T47D (cell line): ENCODE measurements at regions not wholly inside any gene's neighbourhood (a gene's known extent, or its start where the extent isn't known, plus 50 kb on each side); places are given as distances from the start of the nearest gene placed in this dataset.

ENCODE experiments used
- DNase-seq, 2 experiments: peaks; one replicate each; pipeline versions ENCODE4 v3.0.0 to v3.0.0-alpha.2; 2011 to 2012; ENCODE audit warnings: low read depth in 1 of 2, low spot score in 1 of 2
- JUND ChIP-seq: IDR thresholded peaks from 2 replicates; pipeline ENCODE4 v1.6.1; 2012; ENCODE audit warnings: low read depth
- in situ Hi-C: cut with HindIII; loops from 2 replicates; pipeline ENCODE4 v1.10.0; 2016; ENCODE audit warnings: low sequenced_read_pairs, low pct_unique_long_range_greater_than_20kb

- in situ Hi-C loops: no loop called here
- TF ChIP-seq JUND: no peak
- no peak for DNase-seq
Observed at GRCh38 chr11:131242476-131243000, 127.9 kb upstream of the NTM start.

DNA sequence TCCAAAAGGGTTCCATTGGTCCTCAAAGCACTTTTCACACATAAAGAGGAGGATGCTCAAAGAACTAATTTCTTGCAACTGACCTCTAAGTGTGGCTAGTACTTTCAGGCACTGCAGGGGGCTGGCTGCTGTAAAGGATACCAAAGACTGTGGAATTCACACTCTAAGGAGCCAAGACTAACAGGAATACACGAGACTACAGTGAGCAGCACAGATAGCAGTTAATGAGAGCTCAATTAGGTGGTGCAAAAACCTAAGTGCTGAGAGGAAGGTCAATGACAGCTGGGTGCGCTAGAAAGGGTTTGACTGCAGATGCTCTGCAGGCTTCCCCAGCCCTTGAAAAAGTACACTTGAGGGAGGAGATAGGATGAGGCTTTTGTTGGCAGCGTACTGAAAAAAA is 124.3 kb upstream of the NTM start:
- no peak for TF ChIP-seq JUND
- no peak for DNase-seq
- in situ Hi-C loops: no loop called here

GRCh38 chr11:131246663-131247062 is 123.8 kb upstream of the NTM start:
- in situ Hi-C loops: no loop called here

GRCh38 chr11:131248588-131248987 is 121.8 kb upstream of the NTM start:
- no peak for DNase-seq
- in situ Hi-C loops: no loop called here
- TF ChIP-seq JUND: no peak

More at GRCh38 chr11:131246663-131247062, 123.8 kb upstream of the NTM start:
- DNase-seq: no peak
- TF ChIP-seq JUND: no peak

DNA sequence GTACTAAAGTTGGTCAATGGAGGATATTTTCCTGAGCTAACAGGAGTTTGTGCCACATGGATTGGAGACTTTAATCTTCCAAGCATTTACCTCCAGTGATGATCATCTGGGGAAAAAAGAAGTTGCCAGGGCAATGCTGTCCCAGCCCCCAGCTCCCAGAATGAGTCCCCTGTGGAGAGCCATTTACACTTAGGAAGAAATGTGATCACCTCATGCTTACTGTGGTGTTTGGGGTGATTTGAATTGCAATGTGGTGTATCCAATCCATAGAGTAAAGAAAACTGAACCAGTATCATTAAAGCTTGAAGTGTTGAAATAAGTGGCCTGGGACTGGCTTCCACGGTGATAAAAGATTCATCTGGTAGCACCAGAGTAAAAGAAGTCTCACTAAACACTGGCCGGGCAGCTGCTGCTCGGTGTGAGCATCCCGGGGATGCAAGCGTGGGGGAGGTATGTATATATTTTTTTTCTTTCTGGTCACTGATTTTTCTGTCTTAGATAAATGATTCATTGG is 117.2 kb upstream of the NTM start:
- no peak for DNase-seq
- no peak for TF ChIP-seq JUND
- in situ Hi-C loops: no loop called here

GRCh38 chr11:131253656-131254151 is 116.7 kb upstream of the NTM start:
- in situ Hi-C loops: no loop called here
- TF ChIP-seq JUND: no peak
- DNase-seq: no peak

- no peak for TF ChIP-seq JUND
Observed at GRCh38 chr11:131254254-131254653, 116.2 kb upstream of the NTM start.

GRCh38 chr11:131274233-131274632 is 96.2 kb upstream of the NTM start:
- DNase-seq: no peak
- no peak for TF ChIP-seq JUND
- in situ Hi-C loops: no loop called here

More at GRCh38 chr11:131254254-131254653, 116.2 kb upstream of the NTM start:
- DNase-seq: no peak
- in situ Hi-C loops: no loop called here

- in situ Hi-C loops: no loop called here
- DNase-seq: no peak
- TF ChIP-seq JUND: no peak
Observed at GRCh38 chr11:131275580-131275979, 94.8 kb upstream of the NTM start.

- no peak for DNase-seq
- no peak for TF ChIP-seq JUND
- in situ Hi-C loops: no loop called here
Observed at GRCh38 chr11:131278472-131278871, 91.9 kb upstream of the NTM start.

- no peak for DNase-seq
- in situ Hi-C loops: no loop called here
- TF ChIP-seq JUND: no peak
Observed at GRCh38 chr11:131279654-131280384, 90.6 kb upstream of the NTM start.

DNA sequence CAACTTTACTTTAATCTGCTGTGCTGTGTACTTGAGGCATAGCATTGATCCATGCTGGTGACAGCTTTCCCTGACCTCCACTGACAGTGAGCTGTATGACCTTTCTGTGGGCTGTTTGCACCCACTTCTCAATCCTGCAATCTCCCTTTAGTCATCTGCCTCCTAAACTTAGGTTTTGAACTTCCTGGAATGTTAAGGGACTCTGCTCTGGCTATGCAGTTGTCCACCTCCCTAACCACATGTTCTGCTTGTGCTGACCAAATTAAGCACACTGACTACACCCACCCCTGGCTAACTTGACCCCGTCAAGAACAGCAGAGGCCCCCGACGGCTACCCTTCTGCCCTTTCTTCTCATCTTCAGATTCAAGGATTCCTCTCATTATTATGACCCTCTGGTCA is 89.1 kb upstream of the NTM start:
- in situ Hi-C loops: no loop called here
- TF ChIP-seq JUND: no peak
- DNase-seq: no peak

GRCh38 chr11:131284041-131284440 is 86.4 kb upstream of the NTM start:
- DNase-seq: no peak
- in situ Hi-C loops: no loop called here
- no peak for TF ChIP-seq JUND
